ENCODE measurements at regions not wholly inside any gene's neighbourhood (a gene's known extent, or its start where the extent isn't known, plus 50 kb on each side); places are given as distances from the start of the nearest gene placed in this dataset.

GRCh38 chr13:74476365-74476764 lies 342.2 kb upstream of the KLF12 start:
- TF ChIP-seq POLR2A (IDR thresholded peaks at IDR 0.05; ENCODE audit: low read length) = no peak
- TF ChIP-seq GATA1 (IDR thresholded peaks at IDR 0.05; ENCODE audit: low read depth, low read length) = no peak

Measured in erythroblast (primary cell).